Sigmoid colon (tissue), 3 donors: ENCODE measurements at regions not wholly inside any gene's neighbourhood (a gene's known extent, or its start where the extent isn't known, plus 50 kb on each side); places are given as distances from the start of the nearest gene placed in this dataset.

Experiments
- POLR2A ChIP-seq, 2 donors: fragments of 450-650 bp; IDR thresholded peaks; one replicate each; pipeline ENCODE4 v1.6.1; 2016; ENCODE audit warnings: antibody characterized with exemption in 2 of 2, mild to moderate bottlenecking in 2 of 2, moderate library complexity in 2 of 2
- TF ChIP-seq, protein P1 (sequence below), 4 experiments: fragments of 450-650 bp in 3 of 4; fragments of 200-600 bp in 1 of 4; IDR thresholded peaks; one replicate each; pipeline ENCODE4 v1.5.1; 2016 to 2019; ENCODE audit warnings: antibody characterized with exemption in 4 of 4, mild to moderate bottlenecking in 3 of 4, moderate library complexity in 2 of 4

DNA sequence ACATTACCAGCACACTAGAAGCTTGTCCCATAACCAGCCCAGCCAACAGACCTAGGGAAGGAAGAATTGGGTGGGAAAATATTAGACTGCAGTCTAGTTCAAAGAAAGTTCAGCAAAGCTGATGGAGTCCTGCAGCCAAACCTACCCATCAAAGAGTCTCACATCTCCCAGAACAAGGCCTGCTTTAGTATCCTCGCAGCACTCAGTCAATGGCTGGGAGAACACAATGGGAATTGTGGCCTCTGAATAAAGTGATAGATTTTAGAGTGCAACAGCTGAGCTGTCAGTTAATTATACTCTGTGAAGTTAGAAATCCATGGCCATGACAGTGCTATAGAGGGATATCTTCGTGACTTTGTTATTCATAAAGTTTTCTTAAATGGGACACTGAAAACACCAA lies 207.2 kb upstream of the NAALADL2 start:
- no peak for TF ChIP-seq POLR2A (IDR thresholded peaks at IDR 0.05)
- TF ChIP-seq, protein P1, sequence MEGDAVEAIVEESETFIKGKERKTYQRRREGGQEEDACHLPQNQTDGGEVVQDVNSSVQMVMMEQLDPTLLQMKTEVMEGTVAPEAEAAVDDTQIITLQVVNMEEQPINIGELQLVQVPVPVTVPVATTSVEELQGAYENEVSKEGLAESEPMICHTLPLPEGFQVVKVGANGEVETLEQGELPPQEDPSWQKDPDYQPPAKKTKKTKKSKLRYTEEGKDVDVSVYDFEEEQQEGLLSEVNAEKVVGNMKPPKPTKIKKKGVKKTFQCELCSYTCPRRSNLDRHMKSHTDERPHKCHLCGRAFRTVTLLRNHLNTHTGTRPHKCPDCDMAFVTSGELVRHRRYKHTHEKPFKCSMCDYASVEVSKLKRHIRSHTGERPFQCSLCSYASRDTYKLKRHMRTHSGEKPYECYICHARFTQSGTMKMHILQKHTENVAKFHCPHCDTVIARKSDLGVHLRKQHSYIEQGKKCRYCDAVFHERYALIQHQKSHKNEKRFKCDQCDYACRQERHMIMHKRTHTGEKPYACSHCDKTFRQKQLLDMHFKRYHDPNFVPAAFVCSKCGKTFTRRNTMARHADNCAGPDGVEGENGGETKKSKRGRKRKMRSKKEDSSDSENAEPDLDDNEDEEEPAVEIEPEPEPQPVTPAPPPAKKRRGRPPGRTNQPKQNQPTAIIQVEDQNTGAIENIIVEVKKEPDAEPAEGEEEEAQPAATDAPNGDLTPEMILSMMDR (IDR thresholded peaks at IDR 0.05): no peak
